Inferior parietal cortex (tissue), 1 donor: ENCODE measurements at regions not wholly inside any gene's neighbourhood (a gene's known extent, or its start where the extent isn't known, plus 50 kb on each side); places are given as distances from the start of the nearest gene placed in this dataset.

Experiments used
- DNase-seq: peaks from one replicate; pipeline ENCODE4 v3.0.0-alpha.2; 2016; ENCODE audit errors: extremely low spot score

- DNase-seq: no peak
Observed at GRCh38 chr22:48185071-48186055, 1422.9 kb downstream of the TBC1D22A start.

- DNase-seq: no peak
Observed at GRCh38 chr22:48182846-48183805, 1420.7 kb downstream of the TBC1D22A start.

GRCh38 chr22:48182031-48182430 is 1419.6 kb downstream of the TBC1D22A start:
- DNase-seq: no peak

- no peak for DNase-seq
Observed at GRCh38 chr22:48181263-48181955, 1419.0 kb downstream of the TBC1D22A start.

- DNase-seq: no peak
Observed at GRCh38 chr22:48180631-48181030, 1418.2 kb downstream of the TBC1D22A start.

GRCh38 chr22:48179571-48180546 is 1417.4 kb downstream of the TBC1D22A start:
- DNase-seq: no peak

GRCh38 chr22:48178536-48178935 is 1416.1 kb downstream of the TBC1D22A start:
- DNase-seq: no peak

- DNase-seq: no peak
Observed at GRCh38 chr22:48177631-48178030, 1415.2 kb downstream of the TBC1D22A start.

- no peak for DNase-seq
Observed at GRCh38 chr22:48175721-48176120, 1413.3 kb downstream of the TBC1D22A start.

GRCh38 chr22:48173773-48174160 is 1411.3 kb downstream of the TBC1D22A start:
- no peak for DNase-seq

GRCh38 chr22:48173061-48173772 is 1410.8 kb downstream of the TBC1D22A start:
- DNase-seq: no peak

GRCh38 chr22:48171271-48171691 is 1408.8 kb downstream of the TBC1D22A start:
- DNase-seq: no peak

GRCh38 chr22:48169227-48169626 is 1406.8 kb downstream of the TBC1D22A start:
- no peak for DNase-seq

GRCh38 chr22:48167238-48167637 is 1404.8 kb downstream of the TBC1D22A start:
- DNase-seq: no peak

GRCh38 chr22:48161298-48161697 is 1398.8 kb downstream of the TBC1D22A start:
- DNase-seq: no peak

- DNase-seq: no peak
Observed at GRCh38 chr22:48157676-48158075, 1395.2 kb downstream of the TBC1D22A start.

GRCh38 chr22:48156603-48157355 is 1394.3 kb downstream of the TBC1D22A start:
- no peak for DNase-seq

GRCh38 chr22:48155446-48155845 is 1393.0 kb downstream of the TBC1D22A start:
- DNase-seq: no peak

GRCh38 chr22:48154943-48155240 is 1392.4 kb downstream of the TBC1D22A start:
- DNase-seq: no peak
